ENCODE measurements at regions not wholly inside any gene's neighbourhood (a gene's known extent, or its start where the extent isn't known, plus 50 kb on each side); places are given as distances from the start of the nearest gene placed in this dataset.
A peak's percentile ranks its signal among the peaks of the same experiment; 100 is the strongest.

GRCh38 chr6:40249935-40250334 lies 315.7 kb upstream of the MOCS1 start:
- ChIA-PET CTCF (no interaction called here), POLR2A (ENCODE audit: low non-redundant PET) (no interaction called here)
- peak; percentile 11 for DNase-seq (ENCODE audit: low spot score)
- no TSS peak for BruUV-seq (replicated peaks)
- Histone ChIP-seq H3K4me3 (ENCODE audit: low read depth, low read length, poor library complexity, severe bottlenecking) (no peak overlapping the region), H3K9me3 (ENCODE audit: low read depth, low read length, poor library complexity, severe bottlenecking) (no peaks in the 10 kb centered on the region), H3K27me3 (replicated peaks; ENCODE audit: insufficient read depth, low read depth, low read length, poor library complexity) (no peaks in the 10 kb centered on the region), H3K27ac (ENCODE audit: low read depth, low read length, poor library complexity, severe bottlenecking) (no peak overlapping the region), H3K36me3 (ENCODE audit: insufficient read depth, low read length, poor library complexity, severe bottlenecking) (no peaks in the 10 kb centered on the region), H3K4me1 (ENCODE audit: insufficient read depth, low read length, poor library complexity, severe bottlenecking) (peaks cover 9% of the 10 kb centered on the region)
- intact Hi-C loops (cut with micrococcal nuclease; ENCODE audit: unreplicated experiment), result no loop called here
- TF ChIP-seq CTCF (conservative IDR thresholded peaks at IDR 0.05; ENCODE audit: low read depth, low read length) (peak; percentile 19; the same call in 1 of the 2 replicates), EZH2 (IDR thresholded peaks at IDR 0.05; ENCODE audit: borderline replicate concordance, low read depth, low read length, poor library complexity, severe bottlenecking) (no peak)

- H3K4me3 ChIP-seq (ENCODE audit: low read depth, low read length, poor library complexity, severe bottlenecking), result no peak overlapping the region
- TF ChIP-seq EZH2 (IDR thresholded peaks at IDR 0.05; ENCODE audit: borderline replicate concordance, low read depth, low read length, poor library complexity, severe bottlenecking) (no peak), CTCF (conservative IDR thresholded peaks at IDR 0.05; ENCODE audit: low read depth, low read length) (no peak)
- ChIA-PET POLR2A (ENCODE audit: low non-redundant PET) (interaction anchor here (0.6 kb wide), 1 partner anchor 310 kb away, joined by 3 read pairs; no protein-coding TSS in a partner anchor), CTCF (no interaction called here)
- no peaks in the 10 kb centered on the region for H3K36me3 ChIP-seq (ENCODE audit: insufficient read depth, low read length, poor library complexity, severe bottlenecking)
- no TSS peak for BruUV-seq (replicated peaks)
- peaks cover 4% of the 10 kb centered on the region for H3K27me3 ChIP-seq (replicated peaks; ENCODE audit: insufficient read depth, low read depth, low read length, poor library complexity)
- no peaks in the 10 kb centered on the region for H3K9me3 ChIP-seq (ENCODE audit: low read depth, low read length, poor library complexity, severe bottlenecking)
- intact Hi-C loops (cut with micrococcal nuclease; ENCODE audit: unreplicated experiment), result no loop called here
- no peak for DNase-seq (ENCODE audit: low spot score)
- no peak overlapping the region for H3K27ac ChIP-seq (ENCODE audit: low read depth, low read length, poor library complexity, severe bottlenecking)
- H3K4me1 ChIP-seq (ENCODE audit: insufficient read depth, low read length, poor library complexity, severe bottlenecking), result peaks cover 9% of the 10 kb centered on the region
Observed at GRCh38 chr6:40247516-40248115, 313.4 kb upstream of the MOCS1 start.

- ChIA-PET CTCF (no interaction called here), POLR2A (ENCODE audit: low non-redundant PET) (no interaction called here)
- BruUV-seq (replicated peaks), result no TSS peak
- Histone ChIP-seq H3K36me3 (ENCODE audit: insufficient read depth, low read length, poor library complexity, severe bottlenecking) (no peaks in the 10 kb centered on the region), H3K27me3 (replicated peaks; ENCODE audit: insufficient read depth, low read depth, low read length, poor library complexity) (peaks cover 5% of the 10 kb centered on the region), H3K4me3 (ENCODE audit: low read depth, low read length, poor library complexity, severe bottlenecking) (no peak overlapping the region), H3K27ac (ENCODE audit: low read depth, low read length, poor library complexity, severe bottlenecking) (no peak overlapping the region), H3K9me3 (ENCODE audit: low read depth, low read length, poor library complexity, severe bottlenecking) (no peaks in the 10 kb centered on the region), H3K4me1 (ENCODE audit: insufficient read depth, low read length, poor library complexity, severe bottlenecking) (no peaks in the 10 kb centered on the region)
- DNase-seq (ENCODE audit: low spot score), result no peak
- intact Hi-C loops (cut with micrococcal nuclease; ENCODE audit: unreplicated experiment), result no loop called here
- no peak for TF ChIP-seq CTCF (conservative IDR thresholded peaks at IDR 0.05; ENCODE audit: low read depth, low read length)
- no peak for TF ChIP-seq EZH2 (IDR thresholded peaks at IDR 0.05; ENCODE audit: borderline replicate concordance, low read depth, low read length, poor library complexity, severe bottlenecking)
Observed at GRCh38 chr6:40244699-40245098, 310.4 kb upstream of the MOCS1 start.

All from A673 (cell line).